ENCODE measurements at regions not wholly inside any gene's neighbourhood (a gene's known extent, or its start where the extent isn't known, plus 50 kb on each side); places are given as distances from the start of the nearest gene placed in this dataset.
"Not testable (repeated sequence)": the region's sequence is repeated elsewhere in the genome, so short reads cannot be mapped to it uniquely, and the experiment has no call there.

DNA sequence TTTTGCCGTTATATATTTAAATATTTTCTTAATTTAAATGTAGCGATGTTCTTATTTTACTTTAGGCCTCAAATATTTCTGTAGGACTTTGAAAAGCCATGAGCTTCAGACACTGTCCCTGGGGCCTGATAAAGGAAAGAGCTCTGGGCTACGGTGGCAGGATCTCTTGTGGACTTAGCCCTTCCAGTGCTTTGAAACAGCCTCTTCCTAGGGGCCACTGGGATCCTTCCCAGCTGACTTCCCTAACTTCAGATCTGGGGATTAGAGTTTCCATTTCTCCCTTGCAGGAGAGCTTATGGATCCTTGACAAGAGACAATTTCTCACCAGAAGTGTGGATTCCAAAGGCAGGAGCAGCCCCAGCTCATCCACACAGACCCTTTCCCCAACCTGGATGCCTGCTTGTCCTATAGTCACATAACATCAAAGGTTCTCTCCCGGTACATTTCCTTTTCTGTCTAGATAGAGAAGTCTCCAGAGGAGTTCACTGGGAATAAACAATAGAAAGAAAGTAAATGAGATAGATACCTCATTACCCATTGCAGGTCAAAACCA is 221.4 kb downstream of the TTC6 start:
- Histone ChIP-seq H2AFZ (ENCODE audit: low read depth, low read length, severe bottlenecking) (no peak overlapping the region), H3K4me3 (ENCODE audit: insufficient read depth, low read length, poor library complexity, severe bottlenecking) (no peak overlapping the region), H3F3A (ENCODE audit: insufficient read depth) (no peaks in the 10 kb centered on the region), H3K27me3 (ENCODE audit: low read length) (no peaks in the 10 kb centered on the region), H3K4me2 (ENCODE audit: low read depth, low read length, poor library complexity, severe bottlenecking) (no peak overlapping the region), H3K79me2 (ENCODE audit: insufficient read depth, low read length) (no peaks in the 10 kb centered on the region), H3K9ac (ENCODE audit: low read length) (no peak overlapping the region), H3K9me3 (ENCODE audit: insufficient read depth, low read length) (no peaks in the 10 kb centered on the region), H3K27ac (ENCODE audit: low read depth, low read length) (no peak overlapping the region), H3K9me2 (replicated peaks; ENCODE audit: insufficient read depth, low read length) (no peaks in the 10 kb centered on the region), H4K20me1 (ENCODE audit: low read depth, low read length) (no peaks in the 10 kb centered on the region), H3K36me3 (ENCODE audit: low read length) (no peaks in the 10 kb centered on the region)
- TF ChIP-seq, protein P1, sequence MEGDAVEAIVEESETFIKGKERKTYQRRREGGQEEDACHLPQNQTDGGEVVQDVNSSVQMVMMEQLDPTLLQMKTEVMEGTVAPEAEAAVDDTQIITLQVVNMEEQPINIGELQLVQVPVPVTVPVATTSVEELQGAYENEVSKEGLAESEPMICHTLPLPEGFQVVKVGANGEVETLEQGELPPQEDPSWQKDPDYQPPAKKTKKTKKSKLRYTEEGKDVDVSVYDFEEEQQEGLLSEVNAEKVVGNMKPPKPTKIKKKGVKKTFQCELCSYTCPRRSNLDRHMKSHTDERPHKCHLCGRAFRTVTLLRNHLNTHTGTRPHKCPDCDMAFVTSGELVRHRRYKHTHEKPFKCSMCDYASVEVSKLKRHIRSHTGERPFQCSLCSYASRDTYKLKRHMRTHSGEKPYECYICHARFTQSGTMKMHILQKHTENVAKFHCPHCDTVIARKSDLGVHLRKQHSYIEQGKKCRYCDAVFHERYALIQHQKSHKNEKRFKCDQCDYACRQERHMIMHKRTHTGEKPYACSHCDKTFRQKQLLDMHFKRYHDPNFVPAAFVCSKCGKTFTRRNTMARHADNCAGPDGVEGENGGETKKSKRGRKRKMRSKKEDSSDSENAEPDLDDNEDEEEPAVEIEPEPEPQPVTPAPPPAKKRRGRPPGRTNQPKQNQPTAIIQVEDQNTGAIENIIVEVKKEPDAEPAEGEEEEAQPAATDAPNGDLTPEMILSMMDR (IDR thresholded peaks at IDR 0.05; ENCODE audit: insufficient read depth, low read length, poor library complexity, severe bottlenecking) = no peak
- no peak for TF ChIP-seq EZH2phosphoT487 (conservative IDR thresholded peaks at IDR 0.05; ENCODE audit: low read length)

DNA sequence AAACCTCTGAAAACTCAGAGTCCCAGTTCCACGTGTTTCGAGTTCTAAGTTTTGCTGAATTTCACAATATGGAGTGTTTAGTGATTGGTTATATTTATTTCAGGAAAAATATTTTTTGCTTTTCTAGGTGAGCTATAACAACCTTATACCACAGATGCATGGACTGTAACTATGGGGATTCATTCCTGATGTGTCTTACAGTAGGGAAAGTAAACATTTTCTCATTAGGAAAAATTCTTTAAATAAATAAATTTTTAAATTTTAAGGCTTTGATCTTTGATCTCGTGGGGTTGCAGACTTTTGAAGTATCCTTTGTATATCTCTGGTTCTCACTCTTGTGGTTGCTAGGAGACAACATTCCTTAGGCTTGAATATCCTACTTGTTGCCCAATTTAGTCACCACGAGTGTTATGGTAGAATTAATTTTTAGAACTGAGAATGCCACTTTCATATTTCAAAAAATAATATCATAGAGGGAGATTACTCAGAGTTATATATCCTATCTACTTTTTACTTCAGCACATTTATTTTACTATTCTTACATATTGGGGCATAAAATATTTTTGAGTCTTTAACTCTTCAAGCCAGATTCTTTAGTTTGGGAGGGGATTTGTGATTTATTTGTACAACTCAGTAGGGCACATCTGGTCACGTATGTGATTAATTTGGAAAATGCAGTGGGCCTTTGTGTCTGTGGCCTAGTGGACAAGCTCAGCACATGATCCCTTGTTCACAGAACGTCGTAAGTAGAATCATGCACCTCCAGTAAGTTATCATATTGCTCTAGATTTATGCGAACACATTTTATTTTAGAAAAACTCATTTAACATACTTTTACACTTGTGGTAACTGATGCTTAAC is 224.0 kb downstream of the TTC6 start:
- H3K79me2 ChIP-seq (ENCODE audit: insufficient read depth, low read length) = no peaks in the 10 kb centered on the region
- H3K4me3 ChIP-seq (ENCODE audit: insufficient read depth, low read length, poor library complexity, severe bottlenecking) = no peak overlapping the region
- TF ChIP-seq EZH2phosphoT487 (conservative IDR thresholded peaks at IDR 0.05; ENCODE audit: low read length) = no peak
- TF ChIP-seq, protein P1 (IDR thresholded peaks at IDR 0.05; ENCODE audit: insufficient read depth, low read length, poor library complexity, severe bottlenecking) = no peak
- no peak overlapping the region for H3K4me2 ChIP-seq (ENCODE audit: low read depth, low read length, poor library complexity, severe bottlenecking)
- no peaks in the 10 kb centered on the region for H3K9me3 ChIP-seq (ENCODE audit: insufficient read depth, low read length)
- H3K9ac ChIP-seq (ENCODE audit: low read length) = no peak overlapping the region
- H3K27me3 ChIP-seq (ENCODE audit: low read length) = no peaks in the 10 kb centered on the region
- no peak overlapping the region for H2AFZ ChIP-seq (ENCODE audit: low read depth, low read length, severe bottlenecking)
- no peaks in the 10 kb centered on the region for H3K36me3 ChIP-seq (ENCODE audit: low read length)
- H4K20me1 ChIP-seq (ENCODE audit: low read depth, low read length) = no peaks in the 10 kb centered on the region
- H3K27ac ChIP-seq (ENCODE audit: low read depth, low read length) = no peak overlapping the region
- H3F3A ChIP-seq (ENCODE audit: insufficient read depth) = no peaks in the 10 kb centered on the region
- H3K9me2 ChIP-seq (replicated peaks; ENCODE audit: insufficient read depth, low read length) = no peaks in the 10 kb centered on the region

GRCh38 chr14:37820810-37821209 is 225.4 kb downstream of the TTC6 start:
- H3K27ac ChIP-seq (ENCODE audit: low read depth, low read length); H3K4me2 ChIP-seq (ENCODE audit: low read depth, low read length, poor library complexity, severe bottlenecking); H2AFZ ChIP-seq (ENCODE audit: low read depth, low read length, severe bottlenecking); H3K27me3 ChIP-seq (ENCODE audit: low read length); H3K9me3 ChIP-seq (ENCODE audit: insufficient read depth, low read length); H3K4me3 ChIP-seq (ENCODE audit: insufficient read depth, low read length, poor library complexity, severe bottlenecking); H3K9me2 ChIP-seq (replicated peaks; ENCODE audit: insufficient read depth, low read length); H3K79me2 ChIP-seq (ENCODE audit: insufficient read depth, low read length); H3K9ac ChIP-seq (ENCODE audit: low read length); H3F3A ChIP-seq (ENCODE audit: insufficient read depth); H4K20me1 ChIP-seq (ENCODE audit: low read depth, low read length); H3K36me3 ChIP-seq (ENCODE audit: low read length): not testable (repeated sequence)
